ENCODE measurements at regions not wholly inside any gene's neighbourhood (a gene's known extent, or its start where the extent isn't known, plus 50 kb on each side); places are given as distances from the start of the nearest gene placed in this dataset.

GRCh38 chr5:24783596-24783995, 138.8 kb upstream of the CDH10 start:
- TF ChIP-seq USF2 (IDR thresholded peaks at IDR 0.05; ENCODE audit: low read length) (no peak), CTCF (IDR thresholded peaks at IDR 0.05; ENCODE audit: control extremely low read depth in 1 of 3, insufficient read depth in 1 of 3, low read depth in 1 of 3, low read length in 3 of 3) (no peak), BRCA1 (IDR thresholded peaks at IDR 0.05; ENCODE audit: low read depth, low read length) (no peak), POLR2AphosphoS5 (IDR thresholded peaks at IDR 0.05; ENCODE audit: low read depth, low read length) (no peak), CHD7 (IDR thresholded peaks at IDR 0.05; ENCODE audit: insufficient replicate concordance, low read length) (no peak), TEAD4 (IDR thresholded peaks at IDR 0.05; ENCODE audit: low read depth, low read length) (no peak), RXRA (IDR thresholded peaks at IDR 0.05; ENCODE audit: insufficient read depth, low read depth, low read length) (no peak)

Measured in H1 (cell line).